Fibroblast of peridontal ligament (primary cell): ENCODE measurements at regions not wholly inside any gene's neighbourhood (a gene's known extent, or its start where the extent isn't known, plus 50 kb on each side); places are given as distances from the start of the nearest gene placed in this dataset.

Experiments
- DNase-seq: peaks from one replicate; pipeline ENCODE4 v3.0.0-alpha.2; 2010; ENCODE audit errors: extremely low read depth

GRCh38 chr3:42037318-42037945 is 53.7 kb upstream of the TRAK1 start:
- no peak for DNase-seq

- DNase-seq, result peak; percentile 98
These were observed 54.7 kb upstream of the TRAK1 start for GRCh38 chr3:42036483-42036823.

DNA sequence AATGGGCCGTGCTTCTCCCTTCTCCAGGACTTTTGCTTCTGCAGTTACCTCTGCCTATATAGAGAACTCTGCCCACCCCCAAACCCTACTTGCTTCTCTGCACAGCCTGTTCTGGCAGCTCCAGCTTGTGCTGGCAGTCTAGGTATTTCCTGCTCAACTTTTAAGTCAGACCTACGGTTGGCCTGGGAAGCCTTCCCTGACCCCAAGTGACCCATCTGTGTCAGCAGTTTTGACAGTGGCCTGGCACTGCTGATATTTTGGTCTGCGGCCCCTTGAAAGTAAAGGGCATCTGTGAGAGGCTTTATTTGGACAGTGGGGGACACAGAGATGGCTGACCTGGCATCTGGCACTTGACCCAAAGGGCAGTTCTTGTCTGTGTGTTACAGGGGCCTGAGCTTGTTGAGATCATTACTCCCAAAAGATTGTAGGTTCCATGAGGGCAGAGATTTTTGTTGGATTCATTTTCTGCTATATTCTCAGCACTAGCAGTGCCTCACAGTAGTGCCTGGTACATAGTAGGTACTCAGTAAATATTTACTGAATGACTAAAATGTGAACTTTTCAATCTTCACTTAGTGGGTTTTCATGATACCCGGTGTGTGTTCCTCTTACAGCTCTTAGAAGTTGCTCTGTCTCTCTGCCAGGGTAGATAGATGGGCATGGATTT is 55.2 kb upstream of the TRAK1 start:
- no peak for DNase-seq

GRCh38 chr3:42035007-42035406 is 56.1 kb upstream of the TRAK1 start:
- no peak for DNase-seq

- DNase-seq, result no peak
These were observed 57.4 kb upstream of the TRAK1 start for GRCh38 chr3:42033741-42034140.

GRCh38 chr3:42032693-42033349 is 58.3 kb upstream of the TRAK1 start:
- peak; percentile 99 for DNase-seq

- DNase-seq, result peak; percentile 52
These were observed 59.2 kb upstream of the TRAK1 start for GRCh38 chr3:42031808-42032480.

- DNase-seq, result no peak
These were observed 62.7 kb upstream of the TRAK1 start for GRCh38 chr3:42028474-42028873.

GRCh38 chr3:42027571-42027970 is 63.6 kb upstream of the TRAK1 start:
- no peak for DNase-seq

GRCh38 chr3:42025370-42026138 is 63.7 kb upstream of the ULK4 start:
- DNase-seq, result peak; percentile 98

GRCh38 chr3:42024591-42025351 is 62.9 kb upstream of the ULK4 start:
- peak; percentile 54 for DNase-seq

GRCh38 chr3:42023380-42023779 is 61.5 kb upstream of the ULK4 start:
- no peak for DNase-seq

- DNase-seq, result no peak
These were observed 60.5 kb upstream of the ULK4 start for GRCh38 chr3:42022355-42022754.

- DNase-seq, result peak; percentile 69
These were observed 58.9 kb upstream of the ULK4 start for GRCh38 chr3:42020684-42021307.

GRCh38 chr3:42019953-42020260 is 58.0 kb upstream of the ULK4 start:
- DNase-seq, result no peak

DNA sequence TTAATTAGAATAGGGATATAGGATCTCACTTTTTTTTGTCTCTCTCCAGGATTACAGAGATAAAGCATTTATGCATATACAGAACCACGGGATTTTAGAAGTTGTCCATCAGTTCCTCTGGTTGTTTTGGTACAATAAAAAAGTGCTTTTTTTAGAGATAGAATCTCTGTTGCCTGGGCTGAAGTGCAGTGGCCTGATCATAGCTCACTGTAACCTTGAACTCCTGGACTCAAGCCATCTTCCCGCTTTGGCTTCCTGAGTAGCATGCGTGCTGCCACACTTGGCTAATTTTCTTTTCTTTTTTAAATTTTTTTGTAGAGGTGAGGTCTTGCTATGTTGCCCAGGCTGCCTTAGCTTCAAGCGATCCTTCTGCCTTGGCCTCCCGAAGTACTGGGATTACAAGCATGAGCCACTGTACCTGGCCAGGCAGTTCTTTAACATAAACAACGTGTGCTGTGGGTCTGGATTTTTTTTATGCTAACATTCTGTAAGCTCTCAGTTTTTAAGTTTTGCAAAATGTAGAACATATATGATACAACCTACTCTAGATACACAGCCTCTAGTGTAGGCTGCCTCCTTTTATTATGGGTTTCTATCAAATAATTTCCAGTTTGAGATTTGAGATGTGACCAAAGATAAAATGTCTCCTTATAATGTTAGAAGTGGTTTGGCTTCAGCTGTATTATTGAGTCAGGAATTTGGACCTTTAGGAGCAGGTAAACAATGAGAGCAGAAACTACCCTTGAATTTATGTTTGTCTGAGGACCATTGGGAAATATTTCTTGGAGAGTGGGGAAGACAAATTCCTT is 57.4 kb upstream of the ULK4 start:
- DNase-seq, result no peak

DNA sequence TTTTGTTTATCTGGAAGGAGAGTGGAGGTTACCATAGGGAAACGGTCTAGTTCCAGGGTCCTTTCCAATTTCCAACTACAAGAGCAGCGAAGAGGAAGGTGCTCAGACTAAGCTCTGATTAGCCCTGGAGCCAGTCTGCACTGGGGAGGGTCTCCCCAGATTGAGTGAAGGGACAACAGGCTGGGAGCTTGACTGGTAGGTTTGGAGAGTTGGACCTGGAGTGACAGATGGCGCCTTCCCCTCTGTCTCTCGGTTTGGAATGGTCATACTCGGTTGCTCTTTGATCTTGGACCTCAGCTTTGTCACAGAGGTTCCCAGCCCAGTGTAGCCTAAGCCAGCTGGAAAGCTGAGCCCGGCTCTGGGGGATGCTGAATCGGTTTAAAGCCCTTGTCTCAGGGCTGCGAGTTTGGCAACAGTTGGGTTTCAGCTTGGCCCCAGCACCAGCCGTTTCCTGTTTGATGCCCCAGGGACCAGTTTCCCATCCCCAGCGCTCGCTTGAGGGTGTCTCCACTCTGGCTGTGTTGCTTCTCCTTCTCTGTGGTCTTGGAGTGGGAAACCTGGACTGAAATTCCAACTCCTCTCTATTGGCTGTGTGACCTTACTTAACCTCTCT is 53.1 kb upstream of the ULK4 start:
- DNase-seq, result peak; percentile 43

DNA sequence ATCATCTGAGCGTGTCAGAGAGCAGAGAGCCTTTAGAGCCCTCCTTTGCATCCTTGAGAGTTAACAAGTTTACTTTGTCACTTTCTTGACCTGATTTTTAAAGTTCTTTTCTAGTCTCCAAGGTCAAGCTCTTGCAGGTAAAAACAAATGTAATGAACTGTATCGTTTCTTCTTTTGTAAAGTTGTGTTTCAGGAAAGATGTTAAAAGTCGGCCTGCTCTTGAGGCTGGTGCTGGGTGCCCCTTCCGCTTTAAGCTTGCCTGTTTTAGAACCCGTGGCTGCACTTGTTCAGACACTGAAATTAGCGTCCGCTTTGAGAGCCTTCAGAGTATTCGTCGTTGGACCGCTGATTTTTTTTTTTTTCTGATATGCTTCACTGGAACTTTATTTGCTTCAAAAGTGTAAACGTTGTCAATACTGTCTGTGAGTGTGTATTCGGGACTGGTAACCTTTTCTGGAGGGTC is 52.6 kb upstream of the ULK4 start:
- peak; percentile 39 for DNase-seq

DNA sequence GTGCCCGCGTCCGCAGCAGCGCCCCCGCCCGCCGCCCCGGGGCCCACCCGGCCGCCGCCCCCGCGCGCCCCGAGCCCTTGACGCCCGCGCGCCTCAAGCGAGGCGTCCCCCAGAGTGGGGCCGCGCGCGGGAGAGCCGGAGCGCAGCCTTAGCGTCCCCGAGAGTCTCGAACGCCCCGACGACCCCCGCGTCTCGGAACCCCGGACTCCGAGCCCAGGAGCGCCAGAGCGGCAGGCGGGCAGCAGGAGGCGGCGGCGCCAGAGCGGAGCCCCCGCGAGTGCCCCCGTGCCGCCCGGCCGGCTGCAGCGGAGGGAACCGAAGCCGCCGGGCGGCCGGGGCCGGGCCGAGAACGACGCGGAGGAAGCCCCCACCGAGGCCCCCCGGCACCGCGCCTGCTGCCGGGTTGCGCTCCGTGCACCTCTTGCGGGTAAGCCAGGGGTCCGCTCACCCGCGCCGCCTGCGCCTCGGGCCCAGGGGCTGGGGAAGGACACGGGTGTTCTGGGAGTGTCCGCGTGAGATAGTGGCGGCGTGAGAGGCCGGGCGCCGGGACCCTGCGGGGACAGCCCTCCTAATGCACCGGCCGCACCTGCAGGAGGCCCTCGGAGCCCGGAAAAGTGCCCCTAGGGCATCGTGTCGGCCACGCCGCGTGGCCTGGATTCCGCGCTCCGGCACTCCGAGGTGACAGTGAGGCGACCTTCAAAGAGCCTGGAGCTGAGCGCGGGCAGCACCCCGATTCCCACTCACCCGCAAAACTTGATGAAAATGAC is 52.0 kb upstream of the ULK4 start:
- no peak for DNase-seq
